ENCODE measurements at regions not wholly inside any gene's neighbourhood (a gene's known extent, or its start where the extent isn't known, plus 50 kb on each side); places are given as distances from the start of the nearest gene placed in this dataset.

- Histone ChIP-seq H3K36me3 (ENCODE audit: control insufficient read depth, insufficient read depth, low read length) (no peaks in the 10 kb centered on the region), H3K14ac (replicated peaks; ENCODE audit: low read depth, low read length) (no peak overlapping the region), H3K79me1 (ENCODE audit: low read depth in 1 of 2, low read length in 2 of 2) (no peaks in the 10 kb centered on the region), H4K5ac (ENCODE audit: low read depth, low read length) (no peak overlapping the region), H4K8ac (ENCODE audit: low read depth in 2 of 2, low read length in 2 of 2) (no peak overlapping the region), H2AFZ (replicated peaks; ENCODE audit: low read length, poor library complexity) (no peak overlapping the region), H3K4ac (ENCODE audit: low read depth, low read length) (no peak overlapping the region), H3K9me3 (ENCODE audit: control insufficient read depth, insufficient read depth, low read length) (no peaks in the 10 kb centered on the region), H2BK5ac (ENCODE audit: low read depth, low read length, poor library complexity, severe bottlenecking) (no peak overlapping the region), H3K27me3 (ENCODE audit: control insufficient read depth, insufficient read depth, low read length) (no peaks in the 10 kb centered on the region; the same call in 1 of the 2 replicates), H3K23ac (ENCODE audit: low read depth, low read length) (no peak overlapping the region), H2AK5ac (ENCODE audit: low read depth, low read length) (no peak overlapping the region), H3K4me2 (ENCODE audit: low read depth, low read length) (no peak overlapping the region), H4K20me1 (ENCODE audit: insufficient read depth, low read length) (no peaks in the 10 kb centered on the region), H3K4me3 (ENCODE audit: insufficient read depth, low read depth, low read length) (no peak overlapping the region), H3K9me1 (ENCODE audit: insufficient read depth, low read length) (no peaks in the 10 kb centered on the region), H2BK15ac (ENCODE audit: low read depth, low read length) (no peak overlapping the region), H3K27ac (ENCODE audit: insufficient read depth, low read length) (no peak overlapping the region), H4K91ac (ENCODE audit: insufficient read depth, low read depth, low read length) (no peak overlapping the region), H3K9ac (ENCODE audit: low read depth, low read length) (no peak overlapping the region), H2AK9ac (replicated peaks; ENCODE audit: low read depth, low read length, poor library complexity) (no peak overlapping the region), H3K18ac (ENCODE audit: low read depth, low read length) (no peak overlapping the region), H2BK20ac (ENCODE audit: low read depth, low read length) (no peak overlapping the region), H3K56ac (ENCODE audit: extremely low read depth, insufficient read depth, low read length) (no peak overlapping the region), H2BK120ac (ENCODE audit: low read depth, low read length) (no peak overlapping the region), H3K4me1 (ENCODE audit: control insufficient read depth, insufficient read depth, low read length) (no peaks in the 10 kb centered on the region)
- POLR2A ChIA-PET (ENCODE audit: unreplicated experiment), result no interaction called here
- in situ Hi-C loops (cut with MboI; ENCODE audit: low sequenced_read_pairs) (no loop called here), dilution Hi-C loops (cut with HindIII; ENCODE audit: low sequenced_read_pairs, unreplicated experiment) (no loop called here), intact Hi-C loops (cut with micrococcal nuclease) (no loop called here)
- no peak for ATAC-seq (ENCODE audit: low read depth)
- CTCF ChIA-PET, result no interaction called here
- DNase-seq, result no peak
- BruUV-seq (replicated peaks), result no TSS peak
- no peak for TF ChIP-seq USF2 (IDR thresholded peaks at IDR 0.05; ENCODE audit: low read depth, low read length)
- no peak for TF ChIP-seq POLR2A (IDR thresholded peaks at IDR 0.05; ENCODE audit: low read depth, low read length)
- TF ChIP-seq RAD21 (IDR thresholded peaks at IDR 0.05; ENCODE audit: low read length), result no peak
- TF ChIP-seq NFE2L2 (IDR thresholded peaks at IDR 0.05; ENCODE audit: low read depth, low read length), result no peak
- no peak for TF ChIP-seq ELK1 (IDR thresholded peaks at IDR 0.05; ENCODE audit: borderline replicate concordance, low read depth, low read length)
- TF ChIP-seq RCOR1 (IDR thresholded peaks at IDR 0.05; ENCODE audit: insufficient replicate concordance, low read length), result no peak
- TF ChIP-seq SMC3 (IDR thresholded peaks at IDR 0.05; ENCODE audit: low read depth, low read length), result no peak
Observed at GRCh38 chr20:8943631-8944030, 125.3 kb upstream of the PLCB4 start.

Measured in IMR-90 (cell line).